ENCODE measurements at regions not wholly inside any gene's neighbourhood (a gene's known extent, or its start where the extent isn't known, plus 50 kb on each side); places are given as distances from the start of the nearest gene placed in this dataset.

GRCh38 chr18:25734336-25734735, 356.1 kb downstream of the SS18 start:
- TF ChIP-seq BHLHE40 (IDR thresholded peaks at IDR 0.05; ENCODE audit: low read depth, low read length) (no peak), POLR2A (IDR thresholded peaks at IDR 0.05; ENCODE audit: low read length) (no peak), CEBPB (IDR thresholded peaks at IDR 0.05) (no peak), MAZ (IDR thresholded peaks at IDR 0.05; ENCODE audit: borderline replicate concordance, low read depth, low read length) (no peak), USF2 (IDR thresholded peaks at IDR 0.05) (no peak), PHF8 (IDR thresholded peaks at IDR 0.05; ENCODE audit: borderline replicate concordance, low read depth) (no peak), RNF2 (IDR thresholded peaks at IDR 0.05; ENCODE audit: borderline replicate concordance, low read depth) (no peak), ZSCAN20 (CRISPR knock-in tag; IDR thresholded peaks at IDR 0.05) (no peak)

All from A549 (cell line).